ENCODE measurements at regions not wholly inside any gene's neighbourhood (a gene's known extent, or its start where the extent isn't known, plus 50 kb on each side); places are given as distances from the start of the nearest gene placed in this dataset.

DNA sequence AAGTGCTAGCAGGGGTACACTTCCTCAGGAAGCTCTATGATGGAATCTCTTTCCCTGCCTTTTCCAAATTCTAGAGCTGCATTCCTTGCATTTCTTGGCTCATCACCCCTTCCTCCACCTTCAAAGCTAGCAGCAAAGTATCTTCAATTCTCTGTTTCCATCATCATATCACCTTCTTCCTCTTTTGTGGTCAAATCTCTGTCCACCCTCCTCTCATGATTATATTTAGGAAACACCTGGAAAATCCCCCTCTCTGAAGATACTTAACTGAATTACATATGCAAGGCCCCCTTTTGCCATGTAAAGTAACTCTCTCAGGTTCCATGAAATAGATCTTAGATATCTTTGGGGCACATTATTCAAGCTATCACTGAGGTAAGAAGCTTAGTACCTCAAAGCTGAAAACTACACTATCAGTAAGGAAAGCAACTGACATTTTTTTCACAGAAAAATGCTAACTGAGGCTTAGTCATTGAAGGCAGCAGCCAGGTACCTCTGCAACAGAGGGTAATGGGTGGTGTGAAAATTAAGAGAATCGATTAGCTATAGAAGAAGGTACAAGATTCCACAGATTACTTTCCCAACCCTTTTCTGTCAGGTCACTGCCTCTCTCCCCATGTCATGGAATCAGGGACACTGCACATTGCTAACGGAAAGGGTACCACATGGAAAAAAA is 197.3 kb downstream of the MACC1 start:
- no peaks in the 10 kb centered on the region for H3K36me3 Mint-ChIP-seq (ENCODE audit: insufficient read depth)
- H3K4me3 Mint-ChIP-seq (ENCODE audit: low read depth), result no peak overlapping the region
- H3K27ac Mint-ChIP-seq, result no peak overlapping the region
- peaks cover 4% of the 10 kb centered on the region for H3K4me1 Mint-ChIP-seq (ENCODE audit: low read depth)
- no peak for DNase-seq (ENCODE audit: low spot score, unreplicated experiment)
- peaks cover 10% of the 10 kb centered on the region for H3K9me3 Mint-ChIP-seq (ENCODE audit: low read depth)
- H3K27me3 Mint-ChIP-seq, result no peaks in the 10 kb centered on the region
- TF ChIP-seq, protein P1, sequence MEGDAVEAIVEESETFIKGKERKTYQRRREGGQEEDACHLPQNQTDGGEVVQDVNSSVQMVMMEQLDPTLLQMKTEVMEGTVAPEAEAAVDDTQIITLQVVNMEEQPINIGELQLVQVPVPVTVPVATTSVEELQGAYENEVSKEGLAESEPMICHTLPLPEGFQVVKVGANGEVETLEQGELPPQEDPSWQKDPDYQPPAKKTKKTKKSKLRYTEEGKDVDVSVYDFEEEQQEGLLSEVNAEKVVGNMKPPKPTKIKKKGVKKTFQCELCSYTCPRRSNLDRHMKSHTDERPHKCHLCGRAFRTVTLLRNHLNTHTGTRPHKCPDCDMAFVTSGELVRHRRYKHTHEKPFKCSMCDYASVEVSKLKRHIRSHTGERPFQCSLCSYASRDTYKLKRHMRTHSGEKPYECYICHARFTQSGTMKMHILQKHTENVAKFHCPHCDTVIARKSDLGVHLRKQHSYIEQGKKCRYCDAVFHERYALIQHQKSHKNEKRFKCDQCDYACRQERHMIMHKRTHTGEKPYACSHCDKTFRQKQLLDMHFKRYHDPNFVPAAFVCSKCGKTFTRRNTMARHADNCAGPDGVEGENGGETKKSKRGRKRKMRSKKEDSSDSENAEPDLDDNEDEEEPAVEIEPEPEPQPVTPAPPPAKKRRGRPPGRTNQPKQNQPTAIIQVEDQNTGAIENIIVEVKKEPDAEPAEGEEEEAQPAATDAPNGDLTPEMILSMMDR (IDR thresholded peaks at IDR 0.05; ENCODE audit: unreplicated experiment), result no peak

DNA sequence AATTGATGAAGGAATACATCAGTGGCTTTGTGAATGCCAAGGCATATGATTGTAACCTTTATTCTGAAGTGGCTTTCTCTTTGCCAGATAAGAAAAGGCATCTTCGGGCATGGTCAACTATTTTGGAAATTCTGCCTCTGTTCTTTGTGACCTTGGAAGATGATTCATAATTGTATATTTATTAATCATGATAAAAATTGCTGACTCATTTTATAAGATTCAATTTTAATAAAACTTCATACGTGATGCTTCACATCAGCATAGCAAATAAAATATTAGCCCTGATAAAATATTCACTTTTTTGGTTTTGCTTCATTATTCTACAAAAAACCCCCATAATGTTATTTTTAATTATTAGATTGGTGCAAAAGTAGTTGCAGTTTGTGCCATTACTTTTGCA is 200.5 kb downstream of the MACC1 start:
- Mint-ChIP-seq H3K36me3 (ENCODE audit: insufficient read depth) (no peaks in the 10 kb centered on the region), H3K4me1 (ENCODE audit: low read depth) (no peaks in the 10 kb centered on the region), H3K9me3 (ENCODE audit: low read depth) (peaks cover 6% of the 10 kb centered on the region), H3K27me3 (no peaks in the 10 kb centered on the region), H3K27ac (no peak overlapping the region), H3K4me3 (ENCODE audit: low read depth) (no peak overlapping the region)
- no peak for DNase-seq (ENCODE audit: low spot score, unreplicated experiment)
- TF ChIP-seq, protein P1 (IDR thresholded peaks at IDR 0.05; ENCODE audit: unreplicated experiment), result no peak

DNA sequence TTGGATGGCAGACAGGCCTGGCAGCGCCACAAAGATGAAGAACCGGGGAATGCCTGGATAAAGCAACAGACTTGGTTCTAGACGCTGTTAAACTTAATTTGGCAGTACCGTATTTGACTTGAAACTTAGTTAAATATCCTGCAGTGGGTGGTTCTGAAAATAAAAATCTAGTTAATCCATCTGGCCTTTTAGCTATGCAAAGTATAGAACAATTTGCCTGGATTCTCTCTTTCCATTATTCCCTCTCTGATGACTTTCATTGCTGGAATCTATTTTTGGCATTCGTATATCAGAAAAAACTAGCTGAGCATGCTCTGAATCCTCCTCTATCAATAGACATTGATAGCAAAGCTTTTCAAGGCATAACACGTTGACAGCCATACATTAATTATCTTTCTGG is 203.6 kb downstream of the MACC1 start:
- Mint-ChIP-seq H3K9me3 (ENCODE audit: low read depth) (no peaks in the 10 kb centered on the region), H3K27ac (no peak overlapping the region), H3K4me1 (ENCODE audit: low read depth) (no peaks in the 10 kb centered on the region), H3K36me3 (ENCODE audit: insufficient read depth) (no peaks in the 10 kb centered on the region), H3K4me3 (ENCODE audit: low read depth) (no peak overlapping the region), H3K27me3 (no peaks in the 10 kb centered on the region)
- no peak for DNase-seq (ENCODE audit: low spot score, unreplicated experiment)
- TF ChIP-seq, protein P1 (IDR thresholded peaks at IDR 0.05; ENCODE audit: unreplicated experiment), result no peak

DNA sequence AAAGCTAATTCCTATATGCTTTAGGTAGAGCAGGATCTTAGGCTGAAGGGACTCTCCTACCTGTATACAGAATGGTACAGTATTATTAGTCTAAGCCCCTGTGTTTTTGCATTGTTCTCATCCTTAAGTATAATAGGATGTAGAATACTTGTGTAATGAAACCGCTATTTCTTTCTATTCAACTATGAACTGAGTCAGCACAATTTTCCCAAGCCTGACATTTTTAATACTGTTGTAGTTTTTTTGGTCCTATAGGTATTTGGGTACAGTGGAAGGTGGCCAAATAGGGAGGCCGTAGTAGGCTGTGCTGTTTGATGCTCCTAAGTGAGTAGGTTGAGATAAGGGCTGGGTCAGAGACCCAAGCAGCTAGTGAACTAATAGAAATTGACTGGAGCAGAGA is 205.1 kb downstream of the MACC1 start:
- TF ChIP-seq, protein P1 (IDR thresholded peaks at IDR 0.05; ENCODE audit: unreplicated experiment), result no peak
- no peaks in the 10 kb centered on the region for H3K27me3 Mint-ChIP-seq
- no peaks in the 10 kb centered on the region for H3K9me3 Mint-ChIP-seq (ENCODE audit: low read depth)
- no peak for DNase-seq (ENCODE audit: low spot score, unreplicated experiment)
- no peak overlapping the region for H3K27ac Mint-ChIP-seq
- H3K36me3 Mint-ChIP-seq (ENCODE audit: insufficient read depth), result no peaks in the 10 kb centered on the region
- H3K4me3 Mint-ChIP-seq (ENCODE audit: low read depth), result no peak overlapping the region
- H3K4me1 Mint-ChIP-seq (ENCODE audit: low read depth), result no peaks in the 10 kb centered on the region

DNA sequence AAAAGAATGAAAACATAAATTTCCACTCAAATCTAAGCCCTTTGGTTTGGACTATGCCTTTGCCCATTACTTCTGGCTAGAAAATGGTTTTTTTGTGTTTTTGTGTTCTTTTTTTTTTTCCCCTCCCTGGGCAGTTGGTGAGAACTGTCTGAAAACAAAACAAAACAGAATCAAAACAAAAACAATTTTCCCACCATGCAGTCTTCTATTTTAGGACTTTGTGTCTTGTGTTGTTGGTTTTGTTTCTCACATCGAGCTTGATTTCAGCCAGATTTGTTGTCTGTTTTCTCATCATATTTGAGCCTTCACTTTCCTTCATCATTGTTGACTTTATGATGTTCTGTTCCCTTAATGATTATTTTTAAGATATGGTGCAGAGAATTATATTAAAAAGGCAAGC is 206.3 kb downstream of the MACC1 start:
- Mint-ChIP-seq H3K4me1 (ENCODE audit: low read depth) (no peaks in the 10 kb centered on the region), H3K9me3 (ENCODE audit: low read depth) (no peaks in the 10 kb centered on the region), H3K27ac (no peak overlapping the region), H3K4me3 (ENCODE audit: low read depth) (no peak overlapping the region), H3K36me3 (ENCODE audit: insufficient read depth) (no peaks in the 10 kb centered on the region), H3K27me3 (no peaks in the 10 kb centered on the region)
- TF ChIP-seq, protein P1 (IDR thresholded peaks at IDR 0.05; ENCODE audit: unreplicated experiment), result no peak
- DNase-seq (ENCODE audit: low spot score, unreplicated experiment), result no peak
